Keratinocyte (primary cell): ENCODE measurements at regions not wholly inside any gene's neighbourhood (a gene's known extent, or its start where the extent isn't known, plus 50 kb on each side); places are given as distances from the start of the nearest gene placed in this dataset.

Experiments used
- DNase-seq: peaks from one replicate; pipeline ENCODE4 v3.0.0-alpha.2; 2011; ENCODE audit warnings: low read depth, missing footprints, low spot score
- FAIRE-seq: peaks from 2 replicates; lab custom pipeline; 2011; peaks lifted over from hg19 to GRCh38; lab: Jason Lieb, UNC
- H2AFZ ChIP-seq: 2 replicates; pipeline ENCODE4 v1.6.0; 2012; ENCODE audit warnings: low read length, control low read depth, inconsistent platforms; ENCODE audit not compliant: control insufficient read depth
- H3K27ac ChIP-seq: 2 replicates; pipeline ENCODE4 v1.5.1; 2011; ENCODE audit warnings: low read length; ENCODE audit not compliant: control insufficient read depth, insufficient read depth
- H3K27me3 ChIP-seq: 3 replicates; pipeline ENCODE4 v1.6.0; 2011; ENCODE audit warnings: low read length; ENCODE audit not compliant: control insufficient read depth, insufficient read depth; ENCODE audit errors: extremely low read depth
- H3K36me3 ChIP-seq, 2 experiments: 2 replicates in 1 of 2; 3 replicates in 1 of 2; pipeline ENCODE4 v1.5.1; 2011; ENCODE audit warnings: low read length in 2 of 2, mild to moderate bottlenecking in 1 of 2; ENCODE audit not compliant: control insufficient read depth in 2 of 2, insufficient read depth in 2 of 2; ENCODE audit errors: extremely low read depth in 1 of 2
- H3K4me1 ChIP-seq: 3 replicates; pipeline ENCODE4 v1.5.1; 2011; ENCODE audit warnings: low read length; ENCODE audit not compliant: control insufficient read depth, insufficient read depth; ENCODE audit errors: extremely low read depth
- H3K4me2 ChIP-seq: 3 replicates; pipeline ENCODE4 v1.6.0; 2011; ENCODE audit warnings: low read depth, low read length; ENCODE audit not compliant: control insufficient read depth, insufficient read depth; ENCODE audit errors: extremely low read depth
- H3K4me3 ChIP-seq, 3 experiments: fragments of 200-600 bp in 1 of 3; sonication (generic) in 1 of 3; 2 replicates in 2 of 3; 3 replicates in 1 of 3; pipeline ENCODE4 v1.5.1; 2011 to 2016; ENCODE audit warnings: low read length in 3 of 3, mild to moderate bottlenecking in 3 of 3, control low read depth in 2 of 3, inconsistent platforms in 1 of 3, low read depth in 1 of 3, mixed read lengths in 1 of 3, mixed run types in 1 of 3, moderate library complexity in 1 of 3; ENCODE audit not compliant: control insufficient read depth in 2 of 3, insufficient read depth in 2 of 3; ENCODE audit errors: extremely low read depth in 1 of 3
- H3K79me2 ChIP-seq: 2 replicates; pipeline ENCODE4 v1.6.0; 2012; ENCODE audit warnings: low read length; ENCODE audit not compliant: control insufficient read depth, insufficient read depth
- H3K9ac ChIP-seq: 3 replicates; pipeline ENCODE4 v1.6.0; 2011; ENCODE audit warnings: low read length; ENCODE audit not compliant: control insufficient read depth, insufficient read depth; ENCODE audit errors: extremely low read depth
- H3K9me1 ChIP-seq: 3 replicates; pipeline ENCODE4 v1.6.0; 2011; ENCODE audit warnings: low read length; ENCODE audit not compliant: control insufficient read depth, insufficient read depth; ENCODE audit errors: extremely low read depth
- H3K9me3 ChIP-seq: 2 replicates; pipeline ENCODE4 v1.5.1; 2012; ENCODE audit warnings: low read depth, low read length; ENCODE audit not compliant: control insufficient read depth
- H4K20me1 ChIP-seq: 3 replicates; pipeline ENCODE4 v1.6.0; 2011; ENCODE audit warnings: low read length; ENCODE audit not compliant: control insufficient read depth, insufficient read depth; ENCODE audit errors: extremely low read depth
- CTCF ChIP-seq, 3 experiments: IDR thresholded peaks in 1 of 3; conservative IDR thresholded peaks in 1 of 3; optimal IDR thresholded peaks in 1 of 3; 2 replicates in 2 of 3; 3 replicates in 1 of 3; pipeline versions ENCODE3 to v1.5.1; 2011; ENCODE audit warnings: low read length in 3 of 3, mild to moderate bottlenecking in 3 of 3, moderate library complexity in 2 of 3, control low read depth in 1 of 3, inconsistent platforms in 1 of 3; ENCODE audit not compliant: insufficient read depth in 2 of 3; ENCODE audit errors: extremely low read depth in 1 of 3
- EZH2 ChIP-seq: IDR thresholded peaks from one replicate; pipeline ENCODE4 v1.6.1; 2012; ENCODE audit warnings: inconsistent platforms, mild to moderate bottlenecking, low read length, moderate library complexity
- dilution Hi-C: fragments of 300-500 bp; cut with MboI; formaldehyde crosslinking; loops from one replicate; pipeline ENCODE4 v1.7.0; 2020; ENCODE audit warnings: low sequenced_read_pairs; ENCODE audit not compliant: extremely low pct_ligation_motif_present

- dilution Hi-C loops = no loop called here
- FAIRE-seq (no peak), DNase-seq (no peak)
- Histone ChIP-seq H2AFZ (no peak overlapping the region), H3K79me2 (no peaks in the 10 kb centered on the region), H3K27ac (no peak overlapping the region), H3K27me3 (peaks cover 4% of the 10 kb centered on the region), H3K4me2 (no peak overlapping the region), H3K9ac (no peak overlapping the region), H3K9me1 (no peaks in the 10 kb centered on the region), H3K9me3 (no peaks in the 10 kb centered on the region), H3K36me3 (no peaks in the 10 kb centered on the region), H3K4me1 (no peaks in the 10 kb centered on the region), H4K20me1 (no peaks in the 10 kb centered on the region), H3K4me3 (no peak overlapping the region)
- no peak for TF ChIP-seq EZH2
- no peak for TF ChIP-seq CTCF (optimal IDR thresholded peaks at IDR 0.05 in 1 of 3, IDR thresholded peaks at IDR 0.05 in 1 of 3, conservative IDR thresholded peaks at IDR 0.05 in 1 of 3; ENCODE audit: extremely low read depth in 1 of 3, insufficient read depth in 2 of 3, low read length in 3 of 3)
Observed at GRCh38 chr2:58419983-58420382, 178.9 kb upstream of the FANCL start.

GRCh38 chr2:58416696-58417095 is 175.6 kb upstream of the FANCL start:
- Histone ChIP-seq H3K9me3 (no peaks in the 10 kb centered on the region), H3K9ac (no peak overlapping the region), H3K4me2 (no peak overlapping the region), H3K27me3 (peaks cover 4% of the 10 kb centered on the region), H3K4me1 (no peaks in the 10 kb centered on the region), H3K36me3 (no peaks in the 10 kb centered on the region), H2AFZ (no peak overlapping the region), H4K20me1 (no peaks in the 10 kb centered on the region), H3K9me1 (no peaks in the 10 kb centered on the region), H3K79me2 (no peaks in the 10 kb centered on the region), H3K27ac (no peak overlapping the region), H3K4me3 (no peak overlapping the region)
- dilution Hi-C loops = no loop called here
- FAIRE-seq (no peak), DNase-seq (no peak)
- TF ChIP-seq EZH2 (no peak), CTCF (optimal IDR thresholded peaks at IDR 0.05 in 1 of 3, IDR thresholded peaks at IDR 0.05 in 1 of 3, conservative IDR thresholded peaks at IDR 0.05 in 1 of 3; ENCODE audit: extremely low read depth in 1 of 3, insufficient read depth in 2 of 3, low read length in 3 of 3) (no peak)
